ENCODE measurements at regions not wholly inside any gene's neighbourhood (a gene's known extent, or its start where the extent isn't known, plus 50 kb on each side); places are given as distances from the start of the nearest gene placed in this dataset.

GRCh38 chr7:22913158-22913557 is 90.5 kb upstream of the TOMM7 start:
- TF ChIP-seq CTCF (optimal IDR thresholded peaks at IDR 0.05 in 1 of 3, IDR thresholded peaks at IDR 0.05 in 1 of 3, conservative IDR thresholded peaks at IDR 0.05 in 1 of 3; ENCODE audit: extremely low read depth in 1 of 3, insufficient read depth in 2 of 3, low read length in 3 of 3) (no peak), EZH2 (IDR thresholded peaks at IDR 0.05; ENCODE audit: low read length) (no peak)
